NT2/D1 (cell line): ENCODE measurements at regions not wholly inside any gene's neighbourhood (a gene's known extent, or its start where the extent isn't known, plus 50 kb on each side); places are given as distances from the start of the nearest gene placed in this dataset.

Experiments
- SUZ12 ChIP-seq: IDR thresholded peaks from 2 replicates; pipeline ENCODE4 v1.6.1; 2011; ENCODE audit not compliant: insufficient read length, insufficient read depth; ENCODE audit errors: extremely low read depth
- YY1 ChIP-seq: IDR thresholded peaks from 2 replicates; pipeline ENCODE4 v1.6.1; 2011; ENCODE audit not compliant: insufficient read length, insufficient read depth
- ZNF274 ChIP-seq: IDR thresholded peaks from 2 replicates; pipeline ENCODE4 v1.6.1; 2011; ENCODE audit warnings: mild to moderate bottlenecking, low read depth, low read length

DNA sequence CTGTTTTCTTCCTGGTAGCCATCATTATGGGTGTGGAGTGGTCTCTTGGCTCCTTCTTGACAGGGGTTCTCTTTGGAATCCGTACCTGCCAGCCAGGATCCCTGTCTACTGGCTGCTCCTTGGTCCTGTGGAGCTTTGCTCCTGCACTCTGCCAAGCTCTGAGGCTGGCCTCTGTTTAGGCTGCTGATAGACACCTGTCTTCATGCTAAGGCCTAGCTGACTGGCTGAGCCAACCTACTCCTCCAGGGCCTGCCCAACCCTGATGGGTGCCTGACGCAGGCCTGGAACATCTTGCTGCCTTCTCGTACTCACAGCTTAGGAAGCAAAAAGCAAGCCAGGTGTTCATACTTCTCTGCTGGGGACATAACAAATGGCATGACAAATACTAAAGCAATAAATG, 333.6 kb upstream of the ZNF32 start:
- TF ChIP-seq YY1, result no peak
- no peak for TF ChIP-seq ZNF274
- no peak for TF ChIP-seq SUZ12
